NOMO-1 (cell line): ENCODE measurements at regions not wholly inside any gene's neighbourhood (a gene's known extent, or its start where the extent isn't known, plus 50 kb on each side); places are given as distances from the start of the nearest gene placed in this dataset.

ENCODE experiments used
- DNase-seq, 2 experiments: peaks; one replicate each; lab custom pipeline; 2025; ENCODE audit not compliant: unreplicated experiment in 2 of 2; lab: John Stamatoyannopoulos, UW

GRCh38 chr1:199085903-199086302, 447.1 kb downstream of the PTPRC start:
- no peak for DNase-seq

- no peak for DNase-seq
Measured at GRCh38 chr1:199087144-199087543, 448.3 kb downstream of the PTPRC start.

- DNase-seq: peak; percentile 56 to 83
Measured at GRCh38 chr1:199089393-199090122, 450.7 kb downstream of the PTPRC start.

- peak; percentile 26 to 63 for DNase-seq
Measured at GRCh38 chr1:199095628-199096027, 456.8 kb downstream of the PTPRC start.

GRCh38 chr1:199096591-199096990, 457.8 kb downstream of the PTPRC start:
- no peak for DNase-seq

- no peak for DNase-seq
Measured at GRCh38 chr1:199098468-199098867, 459.6 kb downstream of the PTPRC start.

GRCh38 chr1:199101139-199101538, 462.3 kb downstream of the PTPRC start:
- no peak for DNase-seq

GRCh38 chr1:199101635-199102034, 462.8 kb downstream of the PTPRC start:
- peak; percentile 14 to 37 for DNase-seq

- no peak for DNase-seq
Measured at GRCh38 chr1:199102239-199102638, 463.4 kb downstream of the PTPRC start.

- DNase-seq: no peak
Measured at GRCh38 chr1:199109160-199109559, 470.3 kb downstream of the PTPRC start.

- no peak for DNase-seq
Measured at GRCh38 chr1:199112365-199112764, 473.5 kb downstream of the PTPRC start.

GRCh38 chr1:199113265-199113869, 474.5 kb downstream of the PTPRC start:
- peak; percentile 19 to 32 for DNase-seq

GRCh38 chr1:199116488-199116887, 477.6 kb downstream of the PTPRC start:
- no peak for DNase-seq

- no peak for DNase-seq
Measured at GRCh38 chr1:199121047-199121446, 482.2 kb downstream of the PTPRC start.

GRCh38 chr1:199122085-199122484, 483.2 kb downstream of the PTPRC start:
- DNase-seq: no peak

GRCh38 chr1:199122532-199123311, 483.9 kb downstream of the PTPRC start:
- no peak for DNase-seq

- peak; percentile 88 to 99 for DNase-seq
Measured at GRCh38 chr1:199123615-199124014, 484.8 kb downstream of the PTPRC start.

- no peak for DNase-seq
Measured at GRCh38 chr1:199124351-199124750, 485.5 kb downstream of the PTPRC start.

- no peak for DNase-seq
Measured at GRCh38 chr1:199129247-199129646, 490.4 kb downstream of the PTPRC start.

GRCh38 chr1:199132006-199132405, 493.2 kb downstream of the PTPRC start:
- peak; percentile 25 to 52 for DNase-seq

GRCh38 chr1:199135901-199136300, 497.1 kb downstream of the PTPRC start:
- DNase-seq: no peak

- DNase-seq: no peak
Measured at GRCh38 chr1:199138061-199138460, 499.2 kb downstream of the PTPRC start.
